GM19240 (cell line): ENCODE measurements at regions not wholly inside any gene's neighbourhood (a gene's known extent, or its start where the extent isn't known, plus 50 kb on each side); places are given as distances from the start of the nearest gene placed in this dataset.
"Not testable (repeated sequence)": the region's sequence is repeated elsewhere in the genome, so short reads cannot be mapped to it uniquely, and the experiment has no call there.

Experiments used
- DNase-seq: peaks from one replicate; pipeline ENCODE4 v3.0.0; 2011; ENCODE audit warnings: low spot score; ENCODE audit not compliant: insufficient read length

- peak; percentile 2 for DNase-seq
These were observed 326.0 kb upstream of the SGO1 start for GRCh38 chr3:20511863-20512505.

DNA sequence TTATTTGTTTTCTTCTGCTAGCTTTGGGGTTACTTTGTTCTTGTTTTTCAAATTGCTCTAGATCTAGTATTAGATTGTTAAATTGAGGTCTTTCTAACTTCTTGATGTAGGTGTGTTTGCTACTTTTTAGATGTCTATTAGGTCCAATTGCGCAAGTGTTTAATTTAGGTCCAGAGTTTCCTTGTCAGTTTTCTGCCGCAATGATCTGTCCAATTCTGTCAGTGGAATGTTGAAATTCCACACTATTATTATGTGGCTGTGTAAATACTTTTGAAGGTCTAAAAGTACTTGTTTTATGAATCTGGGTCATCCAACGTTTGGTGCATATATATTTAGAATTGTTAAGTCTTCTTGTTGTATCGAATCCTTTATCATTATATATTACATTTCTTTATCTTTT, 324.4 kb upstream of the SGO1 start:
- no peak for DNase-seq

GRCh38 chr3:20503394-20504082, 317.5 kb upstream of the SGO1 start:
- DNase-seq: no peak

DNA sequence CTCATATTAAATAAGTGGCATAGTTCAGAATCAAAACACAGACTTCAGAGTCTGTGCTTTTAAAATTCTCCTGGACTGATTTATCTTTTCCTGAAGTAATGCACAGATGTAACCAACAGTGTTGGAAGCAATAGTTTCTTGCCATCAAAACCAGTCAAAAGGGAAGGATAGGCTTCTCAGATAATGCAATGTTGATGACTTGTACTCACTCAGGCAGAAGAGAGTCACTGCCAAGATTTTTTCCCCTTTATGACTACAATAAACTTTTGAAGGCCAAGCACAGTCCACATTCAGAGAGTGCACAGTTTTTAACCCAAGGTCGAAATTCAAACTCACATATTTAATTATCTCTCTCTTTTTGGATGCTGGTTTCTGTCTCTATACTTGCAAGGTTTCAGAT, 305.0 kb upstream of the SGO1 start:
- DNase-seq: no peak

DNA sequence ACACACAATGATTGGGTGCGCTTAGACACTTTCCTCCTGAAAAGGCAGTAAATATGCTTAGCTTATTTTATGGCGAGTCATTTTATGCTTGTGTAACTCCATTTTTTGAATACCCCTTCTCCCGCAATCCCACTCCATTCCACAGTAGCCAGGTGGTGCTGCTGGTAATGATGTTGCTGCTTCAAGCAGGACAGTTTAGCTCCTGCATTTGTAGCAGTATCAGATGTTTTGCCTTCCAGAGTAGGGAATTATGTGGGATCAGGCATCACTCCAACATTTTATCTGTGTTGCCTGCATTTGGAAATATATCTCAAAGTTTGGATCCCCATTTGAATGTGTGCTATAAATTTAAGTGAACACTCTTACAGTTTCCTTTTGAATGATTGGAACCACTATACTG, 302.1 kb upstream of the SGO1 start:
- no peak for DNase-seq

DNA sequence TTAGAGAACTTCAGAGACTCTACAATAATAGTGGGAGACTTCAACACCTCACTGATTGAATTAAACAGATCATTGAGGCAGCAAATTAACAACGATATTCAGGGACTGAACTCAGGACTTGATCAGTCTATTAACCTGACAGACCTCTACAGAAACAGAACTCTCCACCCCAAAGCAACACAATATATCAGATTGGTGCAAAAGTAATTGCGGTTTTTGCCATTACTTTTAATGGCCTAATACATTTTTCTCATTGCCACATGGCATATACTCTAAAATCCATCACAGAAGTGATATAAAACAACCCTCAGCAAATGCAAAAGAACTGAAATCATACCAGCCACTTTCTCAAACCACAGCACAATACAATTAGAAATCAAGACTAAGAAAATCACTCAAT, 298.1 kb upstream of the SGO1 start:
- DNase-seq: no peak

- no peak for DNase-seq
These were observed 296.3 kb upstream of the SGO1 start for GRCh38 chr3:20482350-20482749.

GRCh38 chr3:20480786-20481365, 294.9 kb upstream of the SGO1 start:
- DNase-seq: no peak

- DNase-seq: no peak
These were observed 292.4 kb upstream of the SGO1 start for GRCh38 chr3:20478436-20478835.

- not testable (repeated sequence) for DNase-seq
These were observed 278.2 kb upstream of the SGO1 start for GRCh38 chr3:20464237-20464636.

DNA sequence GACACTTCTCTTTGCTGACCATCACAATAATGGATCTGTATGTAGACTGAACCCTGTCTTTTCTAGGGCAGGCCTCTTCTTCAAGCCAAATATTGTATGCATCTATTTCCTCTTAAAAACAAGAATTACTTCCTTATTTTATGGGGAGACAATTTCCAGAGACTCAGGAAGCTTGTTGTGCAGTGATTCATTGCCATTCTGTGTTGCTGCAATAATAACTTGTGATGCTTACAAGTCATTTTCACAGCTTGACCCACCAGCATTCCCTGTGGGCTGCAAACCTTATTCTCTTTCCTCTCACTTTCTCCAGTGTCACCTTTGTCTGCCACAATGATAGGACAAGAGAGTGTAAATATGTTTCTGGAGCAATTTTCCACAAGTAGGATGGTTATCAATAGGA, 276.7 kb upstream of the SGO1 start:
- DNase-seq: no peak

DNA sequence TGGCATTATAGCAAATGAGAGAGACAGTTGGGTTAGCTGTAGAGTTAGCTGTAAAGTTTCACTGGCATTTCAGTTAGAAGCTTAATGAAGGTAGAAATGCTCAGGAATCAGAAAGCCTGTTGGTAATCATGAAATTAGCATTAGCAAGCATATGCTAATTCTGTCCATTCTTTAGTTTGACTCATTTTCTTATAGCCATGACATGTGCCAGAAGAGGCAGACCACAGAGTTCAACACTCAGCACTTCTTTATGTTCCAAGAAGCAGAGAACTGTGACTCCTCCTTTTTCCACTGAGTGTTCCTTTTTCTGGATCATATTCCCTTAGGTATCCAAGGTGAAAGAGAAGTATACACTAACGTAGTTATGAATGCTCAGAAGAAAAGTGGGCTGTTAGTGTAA, 276.2 kb upstream of the SGO1 start:
- DNase-seq: no peak

GRCh38 chr3:20458994-20459716, 273.1 kb upstream of the SGO1 start:
- no peak for DNase-seq

DNA sequence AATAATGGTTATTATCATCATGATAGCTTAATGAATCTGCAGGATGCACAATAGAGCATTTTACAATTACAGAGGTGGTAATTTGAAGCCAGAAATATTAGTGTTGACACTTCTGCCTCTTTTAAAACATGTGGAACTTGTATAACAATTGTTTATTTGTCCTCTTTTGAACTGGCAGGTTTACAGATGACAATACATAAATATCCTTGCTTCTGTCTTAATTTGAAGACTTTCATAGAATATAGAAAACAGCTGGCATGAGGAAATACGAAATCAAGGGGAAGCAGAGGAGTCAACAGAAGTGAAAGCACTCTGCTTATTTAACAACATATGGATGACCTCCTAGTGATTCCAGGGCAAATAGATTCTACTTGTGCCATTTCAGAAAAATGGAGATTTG, 270.5 kb upstream of the SGO1 start:
- no peak for DNase-seq

GRCh38 chr3:20451170-20451569, 265.2 kb upstream of the SGO1 start:
- DNase-seq: no peak

DNA sequence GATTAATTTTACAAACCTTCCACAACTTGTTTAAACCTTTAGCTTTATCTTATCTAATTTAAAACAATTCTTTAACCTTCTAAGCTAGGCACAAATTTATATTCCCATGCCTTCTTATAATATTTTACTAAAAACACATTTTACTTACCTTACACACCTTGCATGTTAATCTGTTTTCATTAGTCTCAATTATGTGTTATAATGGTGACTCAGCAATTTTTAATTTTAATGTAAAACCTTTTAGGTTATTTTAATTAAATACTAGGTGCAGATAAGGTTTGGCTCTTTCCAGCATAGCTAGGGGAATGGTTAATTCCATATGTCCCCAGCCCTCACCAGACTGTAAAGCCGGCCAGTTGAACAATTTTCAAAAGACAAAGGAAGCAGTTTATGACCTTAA, 264.6 kb upstream of the SGO1 start:
- DNase-seq: no peak

- no peak for DNase-seq
These were observed 256.8 kb upstream of the SGO1 start for GRCh38 chr3:20442846-20443245.

DNA sequence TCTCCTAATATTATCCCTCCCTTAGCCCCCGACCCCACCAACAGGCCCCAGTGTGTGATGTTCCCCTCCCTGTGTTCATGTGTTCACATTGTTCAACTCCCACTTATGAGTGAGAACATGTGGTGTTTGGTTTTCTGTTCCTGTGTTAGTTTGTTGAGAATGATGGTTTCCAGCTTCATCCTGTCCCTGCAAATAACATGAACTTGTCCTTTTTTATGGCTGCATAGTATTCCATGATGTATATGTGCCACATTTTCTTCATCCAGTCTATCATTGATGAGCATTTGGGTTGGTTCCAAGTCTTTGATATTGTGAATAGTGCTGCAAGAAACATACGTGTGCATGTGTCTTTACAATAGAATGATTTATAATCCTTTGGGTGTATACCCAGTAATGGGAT, 241.3 kb upstream of the SGO1 start:
- not testable (repeated sequence) for DNase-seq

GRCh38 chr3:20425138-20425537, 239.1 kb upstream of the SGO1 start:
- no peak for DNase-seq

- DNase-seq: no peak
These were observed 238.1 kb upstream of the SGO1 start for GRCh38 chr3:20424086-20424485.

- no peak for DNase-seq
These were observed 236.4 kb upstream of the SGO1 start for GRCh38 chr3:20422391-20422790.

GRCh38 chr3:20417388-20418108, 231.5 kb upstream of the SGO1 start:
- no peak for DNase-seq
